ENCODE measurements at regions not wholly inside any gene's neighbourhood (a gene's known extent, or its start where the extent isn't known, plus 50 kb on each side); places are given as distances from the start of the nearest gene placed in this dataset.

GRCh38 chr7:49527182-49527581 lies 246.3 kb upstream of the VWC2 start:
- DNase-seq (ENCODE audit: low read depth) (no peak), FAIRE-seq (no peak)
- Histone ChIP-seq H3K36me3 (ENCODE audit: insufficient read depth, low read length) (no peaks in the 10 kb centered on the region), H3K27ac (ENCODE audit: low read depth, low read length) (no peak overlapping the region), H3K4me3 (ENCODE audit: insufficient read depth, low read depth, low read length) (no peak overlapping the region), H3K9me3 (ENCODE audit: insufficient read depth, low read depth, low read length) (no peaks in the 10 kb centered on the region), H3K4me1 (ENCODE audit: insufficient read depth, low read length) (no peaks in the 10 kb centered on the region), H4K20me1 (ENCODE audit: insufficient read depth, low read length) (no peaks in the 10 kb centered on the region), H3K79me2 (ENCODE audit: insufficient read depth, low read length) (no peaks in the 10 kb centered on the region), H3K27me3 (ENCODE audit: insufficient read depth, low read length) (no peaks in the 10 kb centered on the region), H3K9ac (ENCODE audit: low read length) (no peak overlapping the region), H3K4me2 (ENCODE audit: low read length) (no peak overlapping the region), H2AFZ (ENCODE audit: low read depth, low read length) (no peak overlapping the region)
- Mint-ChIP-seq H3K4me3 (ENCODE audit: unreplicated experiment) (no peak overlapping the region), H3K36me3 (ENCODE audit: low read depth, unreplicated experiment) (no peaks in the 10 kb centered on the region), H3K27me3 (ENCODE audit: low read depth, unreplicated experiment) (no peaks in the 10 kb centered on the region), H3K27ac (ENCODE audit: unreplicated experiment) (no peak overlapping the region), H3K9me3 (ENCODE audit: unreplicated experiment) (no peaks in the 10 kb centered on the region), H3K4me1 (ENCODE audit: low read depth, unreplicated experiment) (peaks cover 9% of the 10 kb centered on the region)
- no peak for TF ChIP-seq EZH2 (IDR thresholded peaks at IDR 0.05; ENCODE audit: insufficient read depth, low read length)
- TF ChIP-seq, protein P1, sequence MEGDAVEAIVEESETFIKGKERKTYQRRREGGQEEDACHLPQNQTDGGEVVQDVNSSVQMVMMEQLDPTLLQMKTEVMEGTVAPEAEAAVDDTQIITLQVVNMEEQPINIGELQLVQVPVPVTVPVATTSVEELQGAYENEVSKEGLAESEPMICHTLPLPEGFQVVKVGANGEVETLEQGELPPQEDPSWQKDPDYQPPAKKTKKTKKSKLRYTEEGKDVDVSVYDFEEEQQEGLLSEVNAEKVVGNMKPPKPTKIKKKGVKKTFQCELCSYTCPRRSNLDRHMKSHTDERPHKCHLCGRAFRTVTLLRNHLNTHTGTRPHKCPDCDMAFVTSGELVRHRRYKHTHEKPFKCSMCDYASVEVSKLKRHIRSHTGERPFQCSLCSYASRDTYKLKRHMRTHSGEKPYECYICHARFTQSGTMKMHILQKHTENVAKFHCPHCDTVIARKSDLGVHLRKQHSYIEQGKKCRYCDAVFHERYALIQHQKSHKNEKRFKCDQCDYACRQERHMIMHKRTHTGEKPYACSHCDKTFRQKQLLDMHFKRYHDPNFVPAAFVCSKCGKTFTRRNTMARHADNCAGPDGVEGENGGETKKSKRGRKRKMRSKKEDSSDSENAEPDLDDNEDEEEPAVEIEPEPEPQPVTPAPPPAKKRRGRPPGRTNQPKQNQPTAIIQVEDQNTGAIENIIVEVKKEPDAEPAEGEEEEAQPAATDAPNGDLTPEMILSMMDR (IDR thresholded peaks at IDR 0.05; ENCODE audit: insufficient read depth, low read depth, low read length), result no peak

DNA sequence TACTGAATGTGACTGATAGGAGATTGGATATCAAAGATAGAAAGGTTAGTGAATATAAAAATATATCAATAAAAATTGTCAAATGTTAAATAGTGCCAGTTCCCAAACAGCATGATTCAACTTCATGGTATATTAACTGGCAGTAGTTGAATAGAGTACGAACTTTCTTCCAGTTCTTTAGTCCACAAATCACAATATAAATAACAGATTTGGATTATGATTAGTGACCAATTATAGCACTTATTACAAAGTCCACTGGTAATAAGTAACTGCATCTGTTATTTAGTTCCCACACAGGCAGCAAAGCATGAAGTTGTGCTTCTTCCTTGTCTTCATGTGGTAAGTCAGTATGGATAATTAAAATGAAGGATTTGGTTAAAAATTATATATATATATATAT lies 243.0 kb upstream of the VWC2 start:
- FAIRE-seq, result no peak

GRCh38 chr7:49563693-49564378 lies 209.6 kb upstream of the VWC2 start:
- FAIRE-seq, result no peak

More for the DNA sequence above, 243.0 kb upstream of the VWC2 start:
- Mint-ChIP-seq H3K27ac (ENCODE audit: unreplicated experiment) (no peak overlapping the region), H3K36me3 (ENCODE audit: low read depth, unreplicated experiment) (no peaks in the 10 kb centered on the region), H3K4me1 (ENCODE audit: low read depth, unreplicated experiment) (no peaks in the 10 kb centered on the region), H3K9me3 (ENCODE audit: unreplicated experiment) (no peaks in the 10 kb centered on the region), H3K27me3 (ENCODE audit: low read depth, unreplicated experiment) (no peaks in the 10 kb centered on the region), H3K4me3 (ENCODE audit: unreplicated experiment) (no peak overlapping the region)
- Histone ChIP-seq H3K4me1 (ENCODE audit: insufficient read depth, low read length) (no peaks in the 10 kb centered on the region), H3K27me3 (ENCODE audit: insufficient read depth, low read length) (no peaks in the 10 kb centered on the region), H3K4me3 (ENCODE audit: insufficient read depth, low read depth, low read length) (no peak overlapping the region), H4K20me1 (ENCODE audit: insufficient read depth, low read length) (no peaks in the 10 kb centered on the region), H3K4me2 (ENCODE audit: low read length) (no peak overlapping the region), H3K9ac (ENCODE audit: low read length) (no peak overlapping the region), H3K9me3 (ENCODE audit: insufficient read depth, low read depth, low read length) (no peaks in the 10 kb centered on the region), H3K36me3 (ENCODE audit: insufficient read depth, low read length) (no peaks in the 10 kb centered on the region), H3K27ac (ENCODE audit: low read depth, low read length) (no peak overlapping the region), H2AFZ (ENCODE audit: low read depth, low read length) (no peak overlapping the region), H3K79me2 (ENCODE audit: insufficient read depth, low read length) (no peaks in the 10 kb centered on the region)
- DNase-seq (ENCODE audit: low read depth), result no peak
- TF ChIP-seq, protein P1 (IDR thresholded peaks at IDR 0.05; ENCODE audit: insufficient read depth, low read depth, low read length), result no peak
- no peak for TF ChIP-seq EZH2 (IDR thresholded peaks at IDR 0.05; ENCODE audit: insufficient read depth, low read length)

More at GRCh38 chr7:49563693-49564378, 209.6 kb upstream of the VWC2 start:
- no peaks in the 10 kb centered on the region for H3K27me3 ChIP-seq (ENCODE audit: insufficient read depth, low read length)
- no peak overlapping the region for H3K4me2 ChIP-seq (ENCODE audit: low read length)
- Mint-ChIP-seq H3K4me3 (ENCODE audit: unreplicated experiment) (no peak overlapping the region), H3K36me3 (ENCODE audit: low read depth, unreplicated experiment) (no peaks in the 10 kb centered on the region), H3K4me1 (ENCODE audit: low read depth, unreplicated experiment) (peaks cover 7% of the 10 kb centered on the region), H3K27me3 (ENCODE audit: low read depth, unreplicated experiment) (no peaks in the 10 kb centered on the region), H3K27ac (ENCODE audit: unreplicated experiment) (no peak overlapping the region), H3K9me3 (ENCODE audit: unreplicated experiment) (peaks cover 2% of the 10 kb centered on the region)
- no peaks in the 10 kb centered on the region for H4K20me1 ChIP-seq (ENCODE audit: insufficient read depth, low read length)
- H3K36me3 ChIP-seq (ENCODE audit: insufficient read depth, low read length), result no peaks in the 10 kb centered on the region
- H3K4me1 ChIP-seq (ENCODE audit: insufficient read depth, low read length), result no peaks in the 10 kb centered on the region
- H3K9ac ChIP-seq (ENCODE audit: low read length), result no peak overlapping the region
- H3K9me3 ChIP-seq (ENCODE audit: insufficient read depth, low read depth, low read length), result peaks cover 5% of the 10 kb centered on the region
- no peaks in the 10 kb centered on the region for H3K79me2 ChIP-seq (ENCODE audit: insufficient read depth, low read length)
- no peak overlapping the region for H2AFZ ChIP-seq (ENCODE audit: low read depth, low read length)
- no peak for DNase-seq (ENCODE audit: low read depth)
- no peak overlapping the region for H3K27ac ChIP-seq (ENCODE audit: low read depth, low read length)
- TF ChIP-seq EZH2 (IDR thresholded peaks at IDR 0.05; ENCODE audit: insufficient read depth, low read length), result no peak
- TF ChIP-seq, protein P1 (IDR thresholded peaks at IDR 0.05; ENCODE audit: insufficient read depth, low read depth, low read length), result no peak
- no peak overlapping the region for H3K4me3 ChIP-seq (ENCODE audit: insufficient read depth, low read depth, low read length)

All from astrocyte (in vitro differentiated cells and primary cell).